Adipocyte (in vitro differentiated cells): ENCODE measurements at regions not wholly inside any gene's neighbourhood (a gene's known extent, or its start where the extent isn't known, plus 50 kb on each side); places are given as distances from the start of the nearest gene placed in this dataset.

Experiments used
- DNase-seq: peaks from one replicate; pipeline ENCODE4 v3.0.0-alpha.2; 2015; ENCODE audit warnings: low read depth
- H3K27me3 ChIP-seq: replicated peaks from 2 replicates; pipeline ENCODE4 v1.7.0; 2013; ENCODE audit warnings: mild to moderate bottlenecking, low read length, moderate library complexity; ENCODE audit not compliant: control insufficient read depth, insufficient read depth
- H3K36me3 ChIP-seq: 2 replicates; pipeline ENCODE4 v1.7.0; 2013; ENCODE audit warnings: low read length, mild to moderate bottlenecking, moderate library complexity; ENCODE audit not compliant: control insufficient read depth, insufficient read depth, severe bottlenecking
- H3K4me1 ChIP-seq: 2 replicates; pipeline ENCODE4 v1.7.0; 2013; ENCODE audit warnings: mild to moderate bottlenecking, low read length, moderate library complexity; ENCODE audit not compliant: control insufficient read depth, insufficient read depth
- H3K4me3 ChIP-seq: 2 replicates; pipeline ENCODE4 v1.7.0; 2013; ENCODE audit warnings: mild to moderate bottlenecking, low read length, moderate library complexity
- H3K9ac ChIP-seq: 2 replicates; pipeline ENCODE4 v1.7.0; 2013; ENCODE audit warnings: mild to moderate bottlenecking, low read length, moderate library complexity
- H3K9me3 ChIP-seq: 2 replicates; pipeline ENCODE4 v1.7.0; 2013; ENCODE audit warnings: mild to moderate bottlenecking, low read length, moderate library complexity; ENCODE audit not compliant: control insufficient read depth

GRCh38 chr16:48999508-48999907, 282.1 kb downstream of the CBLN1 start:
- H3K4me3 ChIP-seq, result no peak overlapping the region
- no peaks in the 10 kb centered on the region for H3K4me1 ChIP-seq
- H3K9ac ChIP-seq, result no peak overlapping the region
- H3K27me3 ChIP-seq, result peaks cover 28% of the 10 kb centered on the region
- no peak for DNase-seq
- no peaks in the 10 kb centered on the region for H3K36me3 ChIP-seq
- H3K9me3 ChIP-seq, result no peaks in the 10 kb centered on the region

GRCh38 chr16:48999044-48999443, 282.6 kb downstream of the CBLN1 start:
- H3K27me3 ChIP-seq, result peaks cover 32% of the 10 kb centered on the region
- no peak for DNase-seq

GRCh38 chr16:48997946-48998345, 283.7 kb downstream of the CBLN1 start:
- peaks cover 36% of the 10 kb centered on the region for H3K27me3 ChIP-seq
- H3K4me3 ChIP-seq, result no peak overlapping the region
- H3K36me3 ChIP-seq, result no peaks in the 10 kb centered on the region
- H3K9ac ChIP-seq, result no peak overlapping the region
- no peaks in the 10 kb centered on the region for H3K9me3 ChIP-seq
- no peaks in the 10 kb centered on the region for H3K4me1 ChIP-seq
- no peak for DNase-seq

More at GRCh38 chr16:48999044-48999443, 282.6 kb downstream of the CBLN1 start:
- H3K9ac ChIP-seq, result no peak overlapping the region
- no peak overlapping the region for H3K4me3 ChIP-seq
- H3K4me1 ChIP-seq, result no peaks in the 10 kb centered on the region
- no peaks in the 10 kb centered on the region for H3K9me3 ChIP-seq
- no peaks in the 10 kb centered on the region for H3K36me3 ChIP-seq

- no peaks in the 10 kb centered on the region for H3K4me1 ChIP-seq
- no peak for DNase-seq
- no peak overlapping the region for H3K4me3 ChIP-seq
- H3K27me3 ChIP-seq, result peaks cover 36% of the 10 kb centered on the region
- no peaks in the 10 kb centered on the region for H3K9me3 ChIP-seq
- H3K36me3 ChIP-seq, result no peaks in the 10 kb centered on the region
- H3K9ac ChIP-seq, result no peak overlapping the region
These were observed 284.5 kb downstream of the CBLN1 start for GRCh38 chr16:48997081-48997615.

GRCh38 chr16:48978501-48978900, 303.1 kb downstream of the CBLN1 start:
- Histone ChIP-seq H3K36me3 (no peaks in the 10 kb centered on the region), H3K4me3 (no peak overlapping the region), H3K9ac (no peak overlapping the region), H3K9me3 (no peaks in the 10 kb centered on the region), H3K27me3 (no peaks in the 10 kb centered on the region), H3K4me1 (no peaks in the 10 kb centered on the region)
- DNase-seq, result no peak

GRCh38 chr16:48972236-48972635, 309.4 kb downstream of the CBLN1 start:
- DNase-seq, result no peak
- no peak overlapping the region for H3K9ac ChIP-seq
- peaks cover 5% of the 10 kb centered on the region for H3K4me1 ChIP-seq
- no peaks in the 10 kb centered on the region for H3K27me3 ChIP-seq
- no peak overlapping the region for H3K4me3 ChIP-seq
- H3K9me3 ChIP-seq, result no peaks in the 10 kb centered on the region
- no peaks in the 10 kb centered on the region for H3K36me3 ChIP-seq

GRCh38 chr16:48971571-48972077, 310.0 kb downstream of the CBLN1 start:
- Histone ChIP-seq H3K4me3 (no peak overlapping the region), H3K9ac (no peak overlapping the region), H3K4me1 (peaks cover 5% of the 10 kb centered on the region), H3K36me3 (no peaks in the 10 kb centered on the region), H3K9me3 (no peaks in the 10 kb centered on the region), H3K27me3 (no peaks in the 10 kb centered on the region)
- DNase-seq, result no peak

GRCh38 chr16:48970216-48970615, 311.4 kb downstream of the CBLN1 start:
- no peaks in the 10 kb centered on the region for H3K36me3 ChIP-seq
- no peaks in the 10 kb centered on the region for H3K9me3 ChIP-seq
- peaks cover 18% of the 10 kb centered on the region for H3K4me1 ChIP-seq
- no peaks in the 10 kb centered on the region for H3K27me3 ChIP-seq
- H3K9ac ChIP-seq, result no peak overlapping the region
- H3K4me3 ChIP-seq, result no peak overlapping the region
- no peak for DNase-seq

- H3K27me3 ChIP-seq, result no peaks in the 10 kb centered on the region
- no peak for DNase-seq
- peaks cover 24% of the 10 kb centered on the region for H3K4me1 ChIP-seq
- H3K36me3 ChIP-seq, result no peaks in the 10 kb centered on the region
- no peaks in the 10 kb centered on the region for H3K9me3 ChIP-seq
- H3K4me3 ChIP-seq, result no peak overlapping the region
- no peak overlapping the region for H3K9ac ChIP-seq
These were observed 312.0 kb downstream of the CBLN1 start for GRCh38 chr16:48969611-48970010.

- Histone ChIP-seq H3K9ac (peak overlapping the region; percentile 21), H3K4me1 (peaks cover 38% of the 10 kb centered on the region), H3K27me3 (no peaks in the 10 kb centered on the region), H3K36me3 (no peaks in the 10 kb centered on the region), H3K9me3 (no peaks in the 10 kb centered on the region), H3K4me3 (no peak overlapping the region)
- DNase-seq, result no peak
These were observed 316.3 kb downstream of the CBLN1 start for GRCh38 chr16:48965386-48965785.

GRCh38 chr16:48963901-48964615, 317.6 kb downstream of the CBLN1 start:
- DNase-seq, result peak; percentile 60
- H3K27me3 ChIP-seq, result no peaks in the 10 kb centered on the region
- no peaks in the 10 kb centered on the region for H3K36me3 ChIP-seq
- peaks cover 38% of the 10 kb centered on the region for H3K4me1 ChIP-seq
- peak overlapping the region; percentile 64 for H3K9ac ChIP-seq
- no peaks in the 10 kb centered on the region for H3K9me3 ChIP-seq
- H3K4me3 ChIP-seq, result peak overlapping the region; percentile 38
